ENCODE measurements at regions not wholly inside any gene's neighbourhood (a gene's known extent, or its start where the extent isn't known, plus 50 kb on each side); places are given as distances from the start of the nearest gene placed in this dataset.

DNA sequence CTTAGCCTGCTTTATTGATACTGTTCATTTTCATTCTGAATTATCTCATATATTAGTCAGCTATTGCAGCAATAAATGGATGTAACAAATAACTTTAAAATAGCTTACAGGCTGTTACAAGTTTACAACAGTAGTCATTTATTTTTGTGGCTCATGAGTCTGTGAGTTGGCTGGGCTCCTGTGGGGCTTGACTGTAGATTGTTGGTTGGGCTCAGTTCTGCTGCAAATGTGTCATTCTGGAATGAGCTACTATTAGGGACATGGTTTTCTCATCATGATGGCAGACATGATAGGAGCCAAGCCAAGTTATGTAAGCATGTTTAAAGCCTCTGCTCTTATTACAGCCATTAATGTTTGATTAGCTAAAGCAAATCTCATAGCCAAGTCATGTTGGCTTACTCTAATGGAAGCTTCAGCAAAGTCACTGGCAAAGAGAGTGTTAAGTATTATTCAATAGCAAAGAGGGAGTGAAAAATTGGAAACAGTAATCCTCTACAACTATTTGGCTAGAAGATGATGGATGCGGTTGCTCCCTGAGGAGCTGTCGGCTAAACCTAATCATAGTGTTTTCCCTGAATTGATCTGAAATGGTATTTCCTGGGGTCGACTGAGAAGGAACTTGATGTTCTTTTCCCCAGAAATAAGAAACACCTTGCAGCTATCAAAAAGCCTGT, 391.3 kb downstream of the TDRD3 start:
- TF ChIP-seq, protein P1, sequence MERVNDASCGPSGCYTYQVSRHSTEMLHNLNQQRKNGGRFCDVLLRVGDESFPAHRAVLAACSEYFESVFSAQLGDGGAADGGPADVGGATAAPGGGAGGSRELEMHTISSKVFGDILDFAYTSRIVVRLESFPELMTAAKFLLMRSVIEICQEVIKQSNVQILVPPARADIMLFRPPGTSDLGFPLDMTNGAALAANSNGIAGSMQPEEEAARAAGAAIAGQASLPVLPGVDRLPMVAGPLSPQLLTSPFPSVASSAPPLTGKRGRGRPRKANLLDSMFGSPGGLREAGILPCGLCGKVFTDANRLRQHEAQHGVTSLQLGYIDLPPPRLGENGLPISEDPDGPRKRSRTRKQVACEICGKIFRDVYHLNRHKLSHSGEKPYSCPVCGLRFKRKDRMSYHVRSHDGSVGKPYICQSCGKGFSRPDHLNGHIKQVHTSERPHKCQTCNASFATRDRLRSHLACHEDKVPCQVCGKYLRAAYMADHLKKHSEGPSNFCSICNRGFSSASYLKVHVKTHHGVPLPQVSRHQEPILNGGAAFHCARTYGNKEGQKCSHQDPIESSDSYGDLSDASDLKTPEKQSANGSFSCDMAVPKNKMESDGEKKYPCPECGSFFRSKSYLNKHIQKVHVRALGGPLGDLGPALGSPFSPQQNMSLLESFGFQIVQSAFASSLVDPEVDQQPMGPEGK (CRISPR knock-in tag; IDR thresholded peaks at IDR 0.05; ENCODE audit: borderline replicate concordance): no peak
- TF ChIP-seq ISL1 (CRISPR knock-in tag; IDR thresholded peaks at IDR 0.05): 0 out of 2 replicates have a peak, but pooled peaks have one; percentile 18
- no peak for TF ChIP-seq RARB (CRISPR knock-in tag; IDR thresholded peaks at IDR 0.05)

Measured in SK-N-SH treated with all-trans-retinoic acid at 6 μM for 48 hours (cell line).